Peyer's patch (tissue), 4 donors: ENCODE measurements at regions not wholly inside any gene's neighbourhood (a gene's known extent, or its start where the extent isn't known, plus 50 kb on each side); places are given as distances from the start of the nearest gene placed in this dataset.

Source experiments
- POLR2A ChIP-seq, 2 donors: fragments of 450-650 bp; IDR thresholded peaks; one replicate each; pipeline ENCODE4 v1.5.1; 2017; ENCODE audit warnings: antibody characterized with exemption in 2 of 2, mild to moderate bottlenecking in 2 of 2, moderate library complexity in 2 of 2
- TF ChIP-seq, protein P1 (sequence below), 6 experiments: fragments of 450-650 bp in 4 of 6; fragments of 200-600 bp in 2 of 6; sonication (generic) in 1 of 6; IDR thresholded peaks; one replicate each; pipeline ENCODE4 v1.5.1; 2017 to 2019; ENCODE audit warnings: antibody characterized with exemption in 6 of 6, mild to moderate bottlenecking in 3 of 6, moderate library complexity in 1 of 6

DNA sequence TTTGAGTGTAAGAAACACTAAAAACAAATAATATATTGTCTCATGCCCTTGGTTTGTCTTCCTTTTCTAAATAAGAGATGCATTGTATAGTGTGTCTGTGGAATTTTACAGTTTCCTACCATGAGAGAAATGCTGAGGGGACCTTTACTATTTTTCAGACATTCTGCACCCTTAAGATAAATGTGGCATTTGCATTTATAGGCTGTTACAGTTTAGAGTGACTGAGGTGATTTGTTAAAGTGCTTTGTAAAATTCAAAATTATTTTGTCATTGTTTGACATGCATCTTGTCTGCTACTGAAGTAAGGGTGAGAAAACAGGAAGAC is 78.9 kb upstream of the ZSWIM2 start:
- TF ChIP-seq, protein P1, sequence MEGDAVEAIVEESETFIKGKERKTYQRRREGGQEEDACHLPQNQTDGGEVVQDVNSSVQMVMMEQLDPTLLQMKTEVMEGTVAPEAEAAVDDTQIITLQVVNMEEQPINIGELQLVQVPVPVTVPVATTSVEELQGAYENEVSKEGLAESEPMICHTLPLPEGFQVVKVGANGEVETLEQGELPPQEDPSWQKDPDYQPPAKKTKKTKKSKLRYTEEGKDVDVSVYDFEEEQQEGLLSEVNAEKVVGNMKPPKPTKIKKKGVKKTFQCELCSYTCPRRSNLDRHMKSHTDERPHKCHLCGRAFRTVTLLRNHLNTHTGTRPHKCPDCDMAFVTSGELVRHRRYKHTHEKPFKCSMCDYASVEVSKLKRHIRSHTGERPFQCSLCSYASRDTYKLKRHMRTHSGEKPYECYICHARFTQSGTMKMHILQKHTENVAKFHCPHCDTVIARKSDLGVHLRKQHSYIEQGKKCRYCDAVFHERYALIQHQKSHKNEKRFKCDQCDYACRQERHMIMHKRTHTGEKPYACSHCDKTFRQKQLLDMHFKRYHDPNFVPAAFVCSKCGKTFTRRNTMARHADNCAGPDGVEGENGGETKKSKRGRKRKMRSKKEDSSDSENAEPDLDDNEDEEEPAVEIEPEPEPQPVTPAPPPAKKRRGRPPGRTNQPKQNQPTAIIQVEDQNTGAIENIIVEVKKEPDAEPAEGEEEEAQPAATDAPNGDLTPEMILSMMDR (IDR thresholded peaks at IDR 0.05) = no peak
- TF ChIP-seq POLR2A (IDR thresholded peaks at IDR 0.05) = no peak
